B cell (primary cell): ENCODE measurements at regions not wholly inside any gene's neighbourhood (a gene's known extent, or its start where the extent isn't known, plus 50 kb on each side); places are given as distances from the start of the nearest gene placed in this dataset.

ENCODE experiments used
- ATAC-seq: fragments of 200-7000 bp; cut with Tn5 transposase; one replicate; pipeline ENCODE4 v1.10.0; 2021; ENCODE audit warnings: low read depth, mild to moderate bottlenecking, moderate number of reproducible peaks, moderate library complexity
- CTCF ChIA-PET: fragments of 350-600 bp; sonication (Branson Sonifier 250); formaldehyde crosslinking; loops from one replicate; lab custom pipeline; 2021; ENCODE audit warnings: antibody characterized with exemption, inconsistent platforms; lab: Charles Lee
- POLR2A ChIA-PET: fragments of 350-600 bp; sonication (Branson Sonifier 250); formaldehyde crosslinking; loops from one replicate; lab custom pipeline; 2021; ENCODE audit warnings: antibody characterized with exemption; lab: Charles Lee
- DNase-seq: peaks from one replicate; pipeline ENCODE4 v3.0.0; 2013
- H2AFZ ChIP-seq: 2 replicates; pipeline ENCODE4 v1.6.1; 2012; ENCODE audit warnings: mild to moderate bottlenecking, low read depth, low read length; ENCODE audit not compliant: insufficient read depth, poor library complexity, severe bottlenecking
- H3K27ac ChIP-seq, 2 donors: 1 replicate in 1 of 2; 2 replicates in 1 of 2; pipeline ENCODE4 v1.5.1; 2012 to 2013; ENCODE audit warnings: low read length in 2 of 2, mild to moderate bottlenecking in 2 of 2, moderate library complexity in 1 of 2
- H3K27me3 ChIP-seq, 4 experiments: fragments of 200-600 bp in 1 of 4; sonication (generic) in 1 of 4; replicated peaks in 1 of 4; 1 replicate in 2 of 4; 2 replicates in 2 of 4; pipeline versions ENCODE4 v1.6.1 to v1.7.0; 2013 to 2016; ENCODE audit warnings: low read length in 3 of 4, mild to moderate bottlenecking in 2 of 4, mixed read lengths in 1 of 4, moderate library complexity in 1 of 4; ENCODE audit not compliant: insufficient read depth in 4 of 4, control insufficient read depth in 3 of 4; ENCODE audit errors: control extremely low read depth in 1 of 4
- H3K36me3 ChIP-seq, 2 experiments: replicated peaks in 1 of 2; 1 replicate in 1 of 2; 2 replicates in 1 of 2; pipeline versions ENCODE4 v1.6.1 to v1.7.1; 2013; ENCODE audit warnings: low read length in 1 of 2; ENCODE audit not compliant: insufficient read depth in 2 of 2, control insufficient read depth in 1 of 2; ENCODE audit errors: control extremely low read depth in 1 of 2, extremely low read depth in 1 of 2
- H3K4me1 ChIP-seq, 2 donors: fragments of 200-600 bp in 1 of 2; sonication (generic) in 1 of 2; 1 replicate in 1 of 2; 2 replicates in 1 of 2; pipeline versions ENCODE4 v1.5.1 to v1.6.1; 2013 to 2017; ENCODE audit warnings: low read length in 2 of 2; ENCODE audit not compliant: control insufficient read depth in 2 of 2, insufficient read depth in 2 of 2
- H3K4me2 ChIP-seq: replicated peaks from 2 replicates; pipeline ENCODE3; 2012; ENCODE audit warnings: mild to moderate bottlenecking, low read depth, low read length; ENCODE audit not compliant: poor library complexity, severe bottlenecking
- H3K4me3 ChIP-seq, 5 experiments: fragments of 200-600 bp in 1 of 5; sonication (generic) in 1 of 5; 1 replicate in 3 of 5; 2 replicates in 2 of 5; pipeline versions ENCODE4 v1.5.1 to v1.7.0; 2011 to 2016; ENCODE audit warnings: low read length in 4 of 5, mild to moderate bottlenecking in 4 of 5, low read depth in 2 of 5, control low read depth in 1 of 5, moderate library complexity in 1 of 5; ENCODE audit not compliant: insufficient read depth in 1 of 5; ENCODE audit errors: control extremely low read depth in 1 of 5, extremely low read depth in 1 of 5
- H3K79me2 ChIP-seq: fragments of 200-600 bp; sonication (generic); one replicate; pipeline ENCODE4 v1.6.0; 2016; ENCODE audit warnings: low read length; ENCODE audit not compliant: control insufficient read depth, insufficient read depth
- H3K9ac ChIP-seq: fragments of 200-600 bp; sonication (generic); 2 replicates; pipeline ENCODE4 v1.6.1; 2017; ENCODE audit warnings: mild to moderate bottlenecking, low read length, moderate library complexity
- H3K9me3 ChIP-seq, 3 donors: one replicate each; pipeline versions ENCODE4 v1.6.1 to v1.7.1; 2013; ENCODE audit warnings: low read length in 2 of 3; ENCODE audit not compliant: control insufficient read depth in 2 of 3, insufficient read depth in 1 of 3; ENCODE audit errors: control extremely low read depth in 1 of 3
- H4K20me1 ChIP-seq: 2 replicates; pipeline ENCODE4 v1.6.0; 2012; ENCODE audit warnings: mild to moderate bottlenecking, low read length; ENCODE audit not compliant: insufficient read depth, control insufficient read depth, poor library complexity, severe bottlenecking
- H3K27ac Mint-ChIP-seq: one replicate; pipeline ENCODE4 v1.8.0; 2021; ENCODE audit warnings: mixed read lengths
- H3K27me3 Mint-ChIP-seq: one replicate; pipeline ENCODE4 v1.8.0; 2021; ENCODE audit warnings: mixed read lengths
- H3K4me1 Mint-ChIP-seq: one replicate; pipeline ENCODE4 v1.8.0; 2021; ENCODE audit warnings: mixed read lengths
- H3K4me3 Mint-ChIP-seq: one replicate; pipeline ENCODE4 v1.8.0; 2021; ENCODE audit warnings: mixed read lengths
- H3K9me3 Mint-ChIP-seq: one replicate; pipeline ENCODE4 v1.8.0; 2022; ENCODE audit warnings: mixed read lengths; ENCODE audit not compliant: insufficient read depth
- EZH2 ChIP-seq: IDR thresholded peaks from 2 replicates; pipeline ENCODE4 v1.6.1; 2012; ENCODE audit warnings: borderline replicate concordance, low read depth, mild to moderate bottlenecking, moderate library complexity, low read length; ENCODE audit not compliant: insufficient read depth, poor library complexity, severe bottlenecking
- WGBS: methylation state at CpG from one replicate; pipeline ENCODE4 v1.1.5; 2013; ENCODE audit warnings: missing lambda C conversion rate; ENCODE audit not compliant: insufficient coverage; 5-methylcytosine and 5-hydroxymethylcytosine counted together
- intact Hi-C: fragments of 100-400 bp; cut with micrococcal nuclease; formaldehyde crosslinking; loops from one replicate; pipeline ENCODE4 v1.10.0; 2022
- TF ChIP-seq, protein P1 (sequence below): fragments of 200-600 bp; IDR thresholded peaks from one replicate; pipeline ENCODE4 v1.8.0; 2022; ENCODE audit warnings: antibody characterized with exemption, mild to moderate bottlenecking

DNA sequence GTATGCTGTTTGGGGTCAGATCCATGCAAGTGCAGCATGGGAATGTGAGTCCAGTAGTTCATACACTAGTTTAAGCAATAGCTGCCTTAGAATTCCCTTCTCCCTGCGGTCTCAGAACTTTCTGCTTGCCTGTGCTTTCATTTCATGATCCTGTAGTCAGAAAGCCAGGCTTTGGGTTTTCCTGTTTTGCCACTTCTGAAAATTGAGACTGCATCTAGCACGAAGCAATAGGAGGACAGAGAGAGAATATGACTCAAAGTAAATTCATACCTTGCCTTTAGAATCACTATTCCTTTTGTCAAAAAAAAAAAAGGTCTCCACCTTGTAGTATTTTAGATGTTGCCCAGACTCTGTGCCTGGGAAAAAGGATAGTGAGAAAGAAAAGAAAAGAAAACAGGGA lies 161.2 kb upstream of the SNX7 start:
- no peaks in the 10 kb centered on the region for H3K79me2 ChIP-seq
- H3K9ac ChIP-seq = no peak overlapping the region
- H3K27me3 ChIP-seq = no peaks in the 10 kb centered on the region
- DNase-seq (no peak), ATAC-seq (no peak)
- no peak overlapping the region for H3K4me2 ChIP-seq
- H3K9me3 Mint-ChIP-seq = peaks cover 2% of the 10 kb centered on the region
- H3K36me3 ChIP-seq = no peaks in the 10 kb centered on the region
- no peak overlapping the region for H3K4me3 ChIP-seq
- H2AFZ ChIP-seq = no peak overlapping the region
- no peaks in the 10 kb centered on the region for H3K4me1 ChIP-seq
- H3K9me3 ChIP-seq = no peaks in the 10 kb centered on the region
- H4K20me1 ChIP-seq = no peaks in the 10 kb centered on the region
- ChIA-PET POLR2A (no interaction called here), CTCF (interaction anchor here (0.7 kb wide), 1 partner anchor 1058 kb away, joined by 3 read pairs; no protein-coding TSS in a partner anchor)
- no CpG with 5 or more reads among the region's 2 CpGs for WGBS
- no peak overlapping the region for H3K4me3 Mint-ChIP-seq
- no peaks in the 10 kb centered on the region for H3K27me3 Mint-ChIP-seq
- H3K27ac Mint-ChIP-seq = no peak overlapping the region
- intact Hi-C loops = no loop called here
- TF ChIP-seq EZH2 = no peak
- TF ChIP-seq, protein P1, sequence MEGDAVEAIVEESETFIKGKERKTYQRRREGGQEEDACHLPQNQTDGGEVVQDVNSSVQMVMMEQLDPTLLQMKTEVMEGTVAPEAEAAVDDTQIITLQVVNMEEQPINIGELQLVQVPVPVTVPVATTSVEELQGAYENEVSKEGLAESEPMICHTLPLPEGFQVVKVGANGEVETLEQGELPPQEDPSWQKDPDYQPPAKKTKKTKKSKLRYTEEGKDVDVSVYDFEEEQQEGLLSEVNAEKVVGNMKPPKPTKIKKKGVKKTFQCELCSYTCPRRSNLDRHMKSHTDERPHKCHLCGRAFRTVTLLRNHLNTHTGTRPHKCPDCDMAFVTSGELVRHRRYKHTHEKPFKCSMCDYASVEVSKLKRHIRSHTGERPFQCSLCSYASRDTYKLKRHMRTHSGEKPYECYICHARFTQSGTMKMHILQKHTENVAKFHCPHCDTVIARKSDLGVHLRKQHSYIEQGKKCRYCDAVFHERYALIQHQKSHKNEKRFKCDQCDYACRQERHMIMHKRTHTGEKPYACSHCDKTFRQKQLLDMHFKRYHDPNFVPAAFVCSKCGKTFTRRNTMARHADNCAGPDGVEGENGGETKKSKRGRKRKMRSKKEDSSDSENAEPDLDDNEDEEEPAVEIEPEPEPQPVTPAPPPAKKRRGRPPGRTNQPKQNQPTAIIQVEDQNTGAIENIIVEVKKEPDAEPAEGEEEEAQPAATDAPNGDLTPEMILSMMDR = no peak
- H3K27ac ChIP-seq = no peak overlapping the region
- no peaks in the 10 kb centered on the region for H3K4me1 Mint-ChIP-seq

DNA sequence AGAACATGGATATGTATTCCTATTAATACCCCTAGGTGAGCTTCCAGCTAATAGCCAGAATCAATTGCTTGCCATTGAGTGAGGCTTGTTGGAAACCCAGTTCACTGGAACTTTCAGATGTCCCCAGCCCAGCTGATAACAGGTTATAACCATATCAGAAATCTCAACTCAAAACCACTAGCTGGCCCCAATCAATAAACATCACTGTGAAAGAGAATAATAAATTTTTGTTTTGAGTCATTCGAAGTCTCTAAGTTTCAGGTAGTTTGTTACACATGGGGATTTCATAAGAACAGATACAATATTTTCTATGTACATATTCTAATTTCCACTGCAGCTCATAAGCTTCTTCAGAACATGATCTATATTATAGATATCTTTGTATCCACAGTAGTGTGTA lies 162.9 kb upstream of the SNX7 start:
- Mint-ChIP-seq H3K4me1 (no peaks in the 10 kb centered on the region), H3K27ac (no peak overlapping the region), H3K9me3 (peaks cover 2% of the 10 kb centered on the region), H3K27me3 (no peaks in the 10 kb centered on the region), H3K4me3 (no peak overlapping the region)
- no peak overlapping the region for H2AFZ ChIP-seq
- CTCF ChIA-PET = no interaction called here
- POLR2A ChIA-PET = no interaction called here
- intact Hi-C loops = no loop called here
- no peaks in the 10 kb centered on the region for H3K27me3 ChIP-seq
- H3K4me2 ChIP-seq = no peak overlapping the region
- no peak for ATAC-seq
- TF ChIP-seq, protein P1 = no peak
- TF ChIP-seq EZH2 = no peak
- H3K4me1 ChIP-seq = no peaks in the 10 kb centered on the region
- DNase-seq = no peak
- no peaks in the 10 kb centered on the region for H3K79me2 ChIP-seq
- H3K27ac ChIP-seq = no peak overlapping the region
- H3K4me3 ChIP-seq = no peak overlapping the region
- no peaks in the 10 kb centered on the region for H3K9me3 ChIP-seq
- no peak overlapping the region for H3K9ac ChIP-seq
- H4K20me1 ChIP-seq = no peaks in the 10 kb centered on the region
- H3K36me3 ChIP-seq = no peaks in the 10 kb centered on the region
- no CpG with 5 or more reads among the region's 1 CpG for WGBS
